MM.1S (cell line): ENCODE measurements at regions not wholly inside any gene's neighbourhood (a gene's known extent, or its start where the extent isn't known, plus 50 kb on each side); places are given as distances from the start of the nearest gene placed in this dataset.

Experiments used
- DNase-seq: peaks from one replicate; pipeline ENCODE4 v3.0.0-alpha.2; 2015
- H2AFZ ChIP-seq: fragments of 300-600 bp; sonication (generic); 2 replicates; pipeline ENCODE4 v1.6.0; 2016; ENCODE audit warnings: antibody characterized with exemption, low read length
- H3F3A ChIP-seq: fragments of 300-600 bp; sonication (generic); 2 replicates; pipeline ENCODE4 v1.6.1; 2016; ENCODE audit warnings: mild to moderate bottlenecking, antibody characterized with exemption, low read length, moderate library complexity, mixed read lengths; ENCODE audit not compliant: insufficient read depth
- H3K27ac ChIP-seq: fragments of 300-600 bp; sonication (generic); 2 replicates; pipeline ENCODE4 v1.5.1; 2016; ENCODE audit warnings: mild to moderate bottlenecking, low read length
- H3K27me3 ChIP-seq: fragments of 300-600 bp; sonication (generic); replicated peaks from 2 replicates; pipeline ENCODE4 v1.6.0; 2016; ENCODE audit warnings: low read length; ENCODE audit not compliant: insufficient read depth
- H3K36me3 ChIP-seq: fragments of 300-600 bp; sonication (generic); replicated peaks from 2 replicates; pipeline ENCODE4 v1.6.1; 2016; ENCODE audit warnings: mild to moderate bottlenecking, low read length, mixed read lengths; ENCODE audit not compliant: insufficient read depth
- H3K4me1 ChIP-seq: fragments of 300-600 bp; sonication (generic); 2 replicates; pipeline ENCODE4 v1.6.1; 2016; ENCODE audit warnings: low read length, mixed read lengths
- H3K4me2 ChIP-seq: fragments of 300-600 bp; sonication (generic); 2 replicates; pipeline ENCODE4 v1.6.0; 2016; ENCODE audit warnings: low read depth, low read length
- H3K4me3 ChIP-seq: fragments of 300-600 bp; sonication (generic); 2 replicates; pipeline ENCODE4 v1.5.1; 2016; ENCODE audit warnings: low read length, mixed read lengths
- H3K79me2 ChIP-seq: fragments of 300-600 bp; sonication (generic); 2 replicates; pipeline ENCODE4 v1.6.1; 2016; ENCODE audit warnings: mixed run types, low read length, mixed read lengths
- H3K9ac ChIP-seq: fragments of 300-600 bp; sonication (generic); 2 replicates; pipeline ENCODE4 v1.6.1; 2016; ENCODE audit warnings: low read length, mixed read lengths
- H3K9me2 ChIP-seq: fragments of 300-600 bp; sonication (generic); replicated peaks from 2 replicates; pipeline ENCODE4 v1.6.1; 2016; ENCODE audit warnings: mild to moderate bottlenecking, low read length, mixed read lengths; ENCODE audit not compliant: insufficient read depth
- H3K9me3 ChIP-seq: fragments of 300-600 bp; sonication (generic); replicated peaks from 2 replicates; pipeline ENCODE4 v1.6.1; 2016; ENCODE audit warnings: mild to moderate bottlenecking, low read length, mixed read lengths; ENCODE audit not compliant: insufficient read depth
- H4K20me1 ChIP-seq: fragments of 300-600 bp; sonication (generic); 2 replicates; pipeline ENCODE4 v1.6.1; 2016; ENCODE audit warnings: mild to moderate bottlenecking, low read length, moderate library complexity, mixed read lengths; ENCODE audit not compliant: insufficient read depth
- EZH2 ChIP-seq: fragments of 300-600 bp; sonication (generic); optimal IDR thresholded peaks from 2 replicates; pipeline ENCODE3; 2017; ENCODE audit warnings: low read depth, mild to moderate bottlenecking, antibody characterized with exemption, low read length, mixed read lengths
- EZH2phosphoT487 ChIP-seq: fragments of 300-600 bp; sonication (generic); IDR thresholded peaks from 2 replicates; pipeline ENCODE4 v1.6.1; 2018; ENCODE audit warnings: antibody characterized with exemption, low read length
- TF ChIP-seq, protein P1 (sequence below): fragments of 300-600 bp; sonication (generic); IDR thresholded peaks from 2 replicates; pipeline ENCODE4 v1.5.1; 2016; ENCODE audit warnings: antibody characterized with exemption, low read length, mixed read lengths

DNA sequence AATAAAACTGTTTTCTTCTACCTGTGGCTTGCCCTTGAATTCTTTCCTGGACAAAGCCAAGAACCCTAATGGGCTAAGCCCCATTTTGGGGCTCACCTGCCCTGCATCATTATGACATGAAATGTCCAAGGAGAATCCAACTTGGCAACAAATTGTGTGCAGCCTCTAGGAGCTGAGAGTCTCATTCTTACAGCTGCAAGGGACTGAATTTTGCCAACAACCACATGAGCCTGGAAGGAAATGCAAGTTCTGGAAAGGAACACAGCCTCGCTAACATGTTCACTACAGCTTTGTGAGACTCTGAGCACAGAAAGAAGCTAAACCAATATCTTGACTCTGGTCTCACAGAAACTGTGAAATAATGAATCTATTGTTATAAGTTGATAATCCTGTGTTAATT is 94.8 kb upstream of the CDH12 start:
- no peaks in the 10 kb centered on the region for H3K79me2 ChIP-seq
- no peak overlapping the region for H3K4me3 ChIP-seq
- H3K27ac ChIP-seq: no peak overlapping the region
- no peaks in the 10 kb centered on the region for H3K4me1 ChIP-seq
- no peaks in the 10 kb centered on the region for H3K36me3 ChIP-seq
- no peak overlapping the region for H3K4me2 ChIP-seq
- H2AFZ ChIP-seq: no peak overlapping the region
- H4K20me1 ChIP-seq: no peaks in the 10 kb centered on the region
- TF ChIP-seq EZH2 (no peak), EZH2phosphoT487 (no peak)
- TF ChIP-seq, protein P1, sequence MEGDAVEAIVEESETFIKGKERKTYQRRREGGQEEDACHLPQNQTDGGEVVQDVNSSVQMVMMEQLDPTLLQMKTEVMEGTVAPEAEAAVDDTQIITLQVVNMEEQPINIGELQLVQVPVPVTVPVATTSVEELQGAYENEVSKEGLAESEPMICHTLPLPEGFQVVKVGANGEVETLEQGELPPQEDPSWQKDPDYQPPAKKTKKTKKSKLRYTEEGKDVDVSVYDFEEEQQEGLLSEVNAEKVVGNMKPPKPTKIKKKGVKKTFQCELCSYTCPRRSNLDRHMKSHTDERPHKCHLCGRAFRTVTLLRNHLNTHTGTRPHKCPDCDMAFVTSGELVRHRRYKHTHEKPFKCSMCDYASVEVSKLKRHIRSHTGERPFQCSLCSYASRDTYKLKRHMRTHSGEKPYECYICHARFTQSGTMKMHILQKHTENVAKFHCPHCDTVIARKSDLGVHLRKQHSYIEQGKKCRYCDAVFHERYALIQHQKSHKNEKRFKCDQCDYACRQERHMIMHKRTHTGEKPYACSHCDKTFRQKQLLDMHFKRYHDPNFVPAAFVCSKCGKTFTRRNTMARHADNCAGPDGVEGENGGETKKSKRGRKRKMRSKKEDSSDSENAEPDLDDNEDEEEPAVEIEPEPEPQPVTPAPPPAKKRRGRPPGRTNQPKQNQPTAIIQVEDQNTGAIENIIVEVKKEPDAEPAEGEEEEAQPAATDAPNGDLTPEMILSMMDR: no peak
- H3F3A ChIP-seq: no peaks in the 10 kb centered on the region
- no peak overlapping the region for H3K9ac ChIP-seq
- no peaks in the 10 kb centered on the region for H3K9me2 ChIP-seq
- no peaks in the 10 kb centered on the region for H3K27me3 ChIP-seq
- DNase-seq: no peak
- H3K9me3 ChIP-seq: no peaks in the 10 kb centered on the region

DNA sequence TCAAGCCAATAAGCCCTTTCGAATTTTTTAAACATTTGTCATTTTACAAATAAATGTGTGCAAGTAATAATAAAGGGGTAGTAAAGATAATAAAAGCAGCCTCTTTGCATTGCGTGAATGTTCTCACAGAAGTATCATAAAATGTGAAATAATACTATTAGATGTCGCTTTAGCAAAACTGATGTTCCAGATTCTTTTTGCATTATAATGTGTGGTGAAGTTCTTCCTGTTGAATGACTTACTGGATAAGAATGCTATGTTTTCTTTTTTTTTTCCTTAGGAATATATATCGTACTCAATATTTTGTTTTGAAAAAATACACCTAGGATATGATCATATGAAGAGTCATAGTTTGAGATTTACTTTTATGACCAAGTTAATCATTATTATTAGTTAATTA is 85.2 kb upstream of the CDH12 start:
- no peak overlapping the region for H2AFZ ChIP-seq
- no peak overlapping the region for H3K4me3 ChIP-seq
- no peak overlapping the region for H3K27ac ChIP-seq
- no peak overlapping the region for H3K4me2 ChIP-seq
- H3K9ac ChIP-seq: no peak overlapping the region
- H3K36me3 ChIP-seq: no peaks in the 10 kb centered on the region
- no peaks in the 10 kb centered on the region for H3F3A ChIP-seq
- no peak for DNase-seq
- H4K20me1 ChIP-seq: no peaks in the 10 kb centered on the region
- H3K9me3 ChIP-seq: no peaks in the 10 kb centered on the region
- no peaks in the 10 kb centered on the region for H3K79me2 ChIP-seq
- H3K4me1 ChIP-seq: no peaks in the 10 kb centered on the region
- no peaks in the 10 kb centered on the region for H3K27me3 ChIP-seq
- no peaks in the 10 kb centered on the region for H3K9me2 ChIP-seq
- TF ChIP-seq, protein P1: no peak
- TF ChIP-seq EZH2 (no peak), EZH2phosphoT487 (no peak)

GRCh38 chr5:22928821-22929482 is 75.8 kb upstream of the CDH12 start:
- no peak for TF ChIP-seq EZH2
- TF ChIP-seq, protein P1: no peak
- TF ChIP-seq EZH2phosphoT487: no peak
- no peak overlapping the region for H3K27ac ChIP-seq
- no peak overlapping the region for H3K4me2 ChIP-seq
- H3F3A ChIP-seq: no peaks in the 10 kb centered on the region
- no peak for DNase-seq
- no peaks in the 10 kb centered on the region for H3K4me1 ChIP-seq
- no peak overlapping the region for H3K9ac ChIP-seq
- H3K4me3 ChIP-seq: no peak overlapping the region
- no peaks in the 10 kb centered on the region for H3K9me3 ChIP-seq
- no peak overlapping the region for H2AFZ ChIP-seq
- no peaks in the 10 kb centered on the region for H3K27me3 ChIP-seq
- no peaks in the 10 kb centered on the region for H4K20me1 ChIP-seq
- no peaks in the 10 kb centered on the region for H3K79me2 ChIP-seq
- H3K36me3 ChIP-seq: no peaks in the 10 kb centered on the region
- H3K9me2 ChIP-seq: no peaks in the 10 kb centered on the region
